ENCODE measurements at regions not wholly inside any gene's neighbourhood (a gene's known extent, or its start where the extent isn't known, plus 50 kb on each side); places are given as distances from the start of the nearest gene placed in this dataset.
"Not testable (repeated sequence)": the region's sequence is repeated elsewhere in the genome, so short reads cannot be mapped to it uniquely, and the experiment has no call there.

- Histone ChIP-seq H3K9me3 (no peaks in the 10 kb centered on the region), H3K4me1 (no peaks in the 10 kb centered on the region), H3K36me3 (no peaks in the 10 kb centered on the region), H3K27ac (no peak overlapping the region), H3K4me3 (no peak overlapping the region), H3K27me3 (no peaks in the 10 kb centered on the region)
- in situ Hi-C loops (cut with MboI; ENCODE audit: low sequenced_read_pairs in 4 of 4) (no loop called here), intact Hi-C loops (cut with DNase I; ENCODE audit: low total_unique reads) (no loop called here)
- ATAC-seq (no peak), DNase-seq (no peak)
- TF ChIP-seq POLR2A (IDR thresholded peaks at IDR 0.05): no peak
- TF ChIP-seq CTCF (IDR thresholded peaks at IDR 0.05 in 4 of 5, conservative IDR thresholded peaks at IDR 0.05 in 1 of 5): no peak
Measured at GRCh38 chr21:35441868-35442582, 392.9 kb upstream of the RUNX1 start.

- intact Hi-C loops (cut with DNase I; ENCODE audit: low total_unique reads): no loop called here
Measured at GRCh38 chr21:35438643-35439404, 389.7 kb upstream of the RUNX1 start.

GRCh38 chr21:35437941-35438340 is 388.8 kb upstream of the RUNX1 start:
- Histone ChIP-seq H3K9me3 (no peaks in the 10 kb centered on the region), H3K4me1 (no peaks in the 10 kb centered on the region), H3K4me3 (no peak overlapping the region), H3K27me3 (no peaks in the 10 kb centered on the region), H3K27ac (no peak overlapping the region), H3K36me3 (no peaks in the 10 kb centered on the region)
- TF ChIP-seq CTCF (IDR thresholded peaks at IDR 0.05 in 4 of 5, conservative IDR thresholded peaks at IDR 0.05 in 1 of 5) (no peak), POLR2A (IDR thresholded peaks at IDR 0.05) (no peak)
- in situ Hi-C loops (cut with MboI; ENCODE audit: low sequenced_read_pairs in 4 of 4) (no loop called here), intact Hi-C loops (cut with DNase I; ENCODE audit: low total_unique reads) (no loop called here)
- no peak for DNase-seq
- no peak for ATAC-seq

More at GRCh38 chr21:35438643-35439404, 389.7 kb upstream of the RUNX1 start:
- H3K27me3 ChIP-seq: no peaks in the 10 kb centered on the region
- no peaks in the 10 kb centered on the region for H3K4me1 ChIP-seq
- H3K9me3 ChIP-seq: no peaks in the 10 kb centered on the region
- H3K27ac ChIP-seq: no peak overlapping the region
- no peak for TF ChIP-seq POLR2A (IDR thresholded peaks at IDR 0.05)
- TF ChIP-seq CTCF (IDR thresholded peaks at IDR 0.05 in 4 of 5, conservative IDR thresholded peaks at IDR 0.05 in 1 of 5): no peak
- in situ Hi-C loops (cut with MboI; ENCODE audit: low sequenced_read_pairs in 4 of 4): no loop called here
- H3K4me3 ChIP-seq: no peak overlapping the region
- no peak for DNase-seq
- H3K36me3 ChIP-seq: no peaks in the 10 kb centered on the region
- no peak for ATAC-seq

GRCh38 chr21:35436899-35437298 is 387.8 kb upstream of the RUNX1 start:
- H3K27ac ChIP-seq: no peak overlapping the region
- in situ Hi-C loops (cut with MboI; ENCODE audit: low sequenced_read_pairs in 4 of 4): no loop called here
- H3K9me3 ChIP-seq: no peaks in the 10 kb centered on the region
- H3K4me1 ChIP-seq: no peaks in the 10 kb centered on the region
- no peak overlapping the region for H3K4me3 ChIP-seq
- H3K27me3 ChIP-seq: no peaks in the 10 kb centered on the region
- no peak for TF ChIP-seq POLR2A (IDR thresholded peaks at IDR 0.05)
- no peak for TF ChIP-seq CTCF (IDR thresholded peaks at IDR 0.05 in 4 of 5, conservative IDR thresholded peaks at IDR 0.05 in 1 of 5)
- no peak for DNase-seq
- no peak for ATAC-seq
- intact Hi-C loops (cut with DNase I; ENCODE audit: low total_unique reads): no loop called here
- no peaks in the 10 kb centered on the region for H3K36me3 ChIP-seq

- H3K4me1 ChIP-seq; H3K4me3 ChIP-seq; DNase-seq; ATAC-seq; H3K27ac ChIP-seq; in situ Hi-C loops (cut with MboI; ENCODE audit: low sequenced_read_pairs in 4 of 4); intact Hi-C loops (cut with DNase I; ENCODE audit: low total_unique reads); H3K36me3 ChIP-seq; H3K9me3 ChIP-seq: not testable (repeated sequence)
- H3K27me3 ChIP-seq: peaks cover 4 to 10% (median 5%) of the 10 kb centered on the region in 3 donors
Measured at GRCh38 chr21:35432601-35433000, 383.5 kb upstream of the RUNX1 start.
